Mesenchymal stem cell (in vitro differentiated cells and primary cell): ENCODE measurements at regions not wholly inside any gene's neighbourhood (a gene's known extent, or its start where the extent isn't known, plus 50 kb on each side); places are given as distances from the start of the nearest gene placed in this dataset.

ENCODE experiments used
- DNase-seq: peaks from one replicate; pipeline ENCODE4 v3.0.0-alpha.2; 2013
- H2AFZ ChIP-seq: one replicate; pipeline ENCODE4 v1.6.1; 2013; ENCODE audit warnings: low read depth, mild to moderate bottlenecking, control low read depth, inconsistent platforms, low read length, moderate library complexity
- H2AK5ac ChIP-seq: 2 replicates; pipeline ENCODE4 v1.6.1; 2013; ENCODE audit warnings: low read length, moderate library complexity, mild to moderate bottlenecking, inconsistent platforms; ENCODE audit not compliant: severe bottlenecking
- H2BK120ac ChIP-seq: one replicate; pipeline ENCODE4 v1.6.1; 2013; ENCODE audit warnings: low read depth, mild to moderate bottlenecking, inconsistent platforms, low read length, moderate library complexity
- H2BK12ac ChIP-seq, 2 experiments: one replicate each; pipeline ENCODE4 v1.6.1; 2013; ENCODE audit warnings: inconsistent platforms in 2 of 2, low read length in 2 of 2, mild to moderate bottlenecking in 2 of 2, moderate library complexity in 2 of 2, control low read depth in 1 of 2
- H2BK15ac ChIP-seq: one replicate; pipeline ENCODE4 v1.6.1; 2013; ENCODE audit warnings: mild to moderate bottlenecking, low read depth, inconsistent platforms; ENCODE audit not compliant: poor library complexity, severe bottlenecking
- H2BK5ac ChIP-seq: 2 replicates; pipeline ENCODE4 v1.6.1; 2013; ENCODE audit warnings: low read depth, mild to moderate bottlenecking, low read length, control low read depth, inconsistent platforms; ENCODE audit not compliant: poor library complexity, severe bottlenecking
- H3K14ac ChIP-seq, 2 experiments: one replicate each; pipeline ENCODE4 v1.6.1; 2013; ENCODE audit warnings: inconsistent platforms in 2 of 2, low read length in 2 of 2, control low read depth in 1 of 2, mild to moderate bottlenecking in 1 of 2, moderate library complexity in 1 of 2
- H3K18ac ChIP-seq, 2 experiments: one replicate each; pipeline ENCODE4 v1.6.1; 2013; ENCODE audit warnings: inconsistent platforms in 2 of 2, low read length in 2 of 2, control low read depth in 1 of 2, low read depth in 1 of 2, mild to moderate bottlenecking in 1 of 2
- H3K23ac ChIP-seq, 2 experiments: one replicate each; pipeline ENCODE4 v1.6.1; 2013; ENCODE audit warnings: inconsistent platforms in 2 of 2, low read length in 2 of 2, mild to moderate bottlenecking in 2 of 2, moderate library complexity in 2 of 2, control low read depth in 1 of 2
- H3K27ac ChIP-seq: 2 replicates; pipeline ENCODE4 v1.5.1; 2013; ENCODE audit warnings: mild to moderate bottlenecking, moderate library complexity, low read length, control low read depth, inconsistent platforms; ENCODE audit not compliant: poor library complexity, severe bottlenecking
- H3K27me3 ChIP-seq, 2 experiments: 2 replicates each; pipeline versions ENCODE4 v1.6.1 to v1.7.0; 2013; ENCODE audit warnings: low read length in 2 of 2, mild to moderate bottlenecking in 2 of 2, moderate library complexity in 2 of 2, control low read depth in 1 of 2, inconsistent platforms in 1 of 2; ENCODE audit not compliant: control insufficient read depth in 1 of 2, insufficient read depth in 1 of 2
- H3K36me3 ChIP-seq, 2 experiments: 2 replicates each; pipeline versions ENCODE4 v1.6.1 to v1.7.0; 2013; ENCODE audit warnings: low read length in 2 of 2, control low read depth in 1 of 2, inconsistent platforms in 1 of 2, low read depth in 1 of 2, mild to moderate bottlenecking in 1 of 2; ENCODE audit not compliant: insufficient read depth in 2 of 2, control insufficient read depth in 1 of 2
- H3K4ac ChIP-seq, 2 experiments: one replicate each; pipeline ENCODE4 v1.6.1; 2013; ENCODE audit warnings: inconsistent platforms in 2 of 2, low read length in 2 of 2, mild to moderate bottlenecking in 2 of 2, moderate library complexity in 2 of 2, control low read depth in 1 of 2, low read depth in 1 of 2
- H3K4me1 ChIP-seq: 2 replicates; pipeline ENCODE4 v1.6.1; 2013; ENCODE audit warnings: low read depth, low read length, control low read depth; ENCODE audit not compliant: control insufficient read depth, insufficient read depth
- H3K4me2 ChIP-seq: 2 replicates; pipeline ENCODE4 v1.6.1; 2013; ENCODE audit warnings: low read length, mild to moderate bottlenecking, inconsistent platforms; ENCODE audit not compliant: poor library complexity, severe bottlenecking
- H3K4me3 ChIP-seq, 2 experiments: 2 replicates each; pipeline versions ENCODE4 v1.5.1 to v1.7.0; 2013; ENCODE audit warnings: low read length in 2 of 2, mild to moderate bottlenecking in 2 of 2, control low read depth in 1 of 2, low read depth in 1 of 2; ENCODE audit not compliant: insufficient read depth in 1 of 2
- H3K79me1 ChIP-seq: replicated peaks from 2 replicates; pipeline ENCODE4 v1.6.1; 2013; ENCODE audit warnings: mild to moderate bottlenecking, control low read depth, low read length, inconsistent platforms; ENCODE audit not compliant: poor library complexity, severe bottlenecking
- H3K9ac ChIP-seq: 2 replicates; pipeline ENCODE4 v1.7.0; 2013; ENCODE audit warnings: mild to moderate bottlenecking, low read length, moderate library complexity
- H3K9me3 ChIP-seq: 2 replicates; pipeline ENCODE4 v1.7.0; 2013; ENCODE audit warnings: mild to moderate bottlenecking, low read length; ENCODE audit not compliant: control insufficient read depth
- H4K8ac ChIP-seq: one replicate; pipeline ENCODE4 v1.6.1; 2013; ENCODE audit warnings: inconsistent platforms, mild to moderate bottlenecking, low read length, moderate library complexity
- H4K91ac ChIP-seq: one replicate; pipeline ENCODE4 v1.6.1; 2013; ENCODE audit warnings: mild to moderate bottlenecking, low read length, inconsistent platforms
- WGBS: methylation state at CpG from one replicate; pipeline ENCODE4 v1.1.7; 2013; ENCODE audit warnings: mixed read lengths; 5-methylcytosine and 5-hydroxymethylcytosine counted together

GRCh38 chr22:44575381-44576268 is 77.6 kb upstream of the RTL6 start:
- H2AK5ac ChIP-seq: no peak overlapping the region

GRCh38 chr22:44574640-44575380 is 76.8 kb upstream of the RTL6 start:
- whole genome bisulfite sequencing: 92% methylated on average over 13 of the region's 17 CpGs

More at GRCh38 chr22:44575381-44576268, 77.6 kb upstream of the RTL6 start:
- no peak overlapping the region for H2BK12ac ChIP-seq
- no peak overlapping the region for H3K23ac ChIP-seq
- H3K14ac ChIP-seq: no peak overlapping the region
- H3K36me3 ChIP-seq: no peaks in the 10 kb centered on the region
- no peak overlapping the region for H3K4me3 ChIP-seq
- no peak overlapping the region for H2AFZ ChIP-seq
- peaks cover under 1% of the 10 kb centered on the region for H3K9me3 ChIP-seq
- no peak overlapping the region for H3K18ac ChIP-seq
- no peak overlapping the region for H3K4ac ChIP-seq
- H2BK5ac ChIP-seq: no peak overlapping the region
- H4K8ac ChIP-seq: no peak overlapping the region
- H4K91ac ChIP-seq: no peak overlapping the region
- no peak overlapping the region for H2BK15ac ChIP-seq
- no peak for DNase-seq
- no peaks in the 10 kb centered on the region for H3K79me1 ChIP-seq
- peaks cover 57 to 61% of the 10 kb centered on the region in 2 experiments for H3K27me3 ChIP-seq
- WGBS: 80% methylated on average over 7 of the region's 7 CpGs
- no peak overlapping the region for H2BK120ac ChIP-seq
- H3K4me2 ChIP-seq: no peak overlapping the region
- H3K4me1 ChIP-seq: no peaks in the 10 kb centered on the region
- H3K9ac ChIP-seq: no peak overlapping the region
- no peak overlapping the region for H3K27ac ChIP-seq

GRCh38 chr22:44574057-44574639 is 76.1 kb upstream of the RTL6 start:
- no peaks in the 10 kb centered on the region for H3K36me3 ChIP-seq
- no peak overlapping the region for H3K23ac ChIP-seq
- peak overlapping the region; percentile 17 for H3K9ac ChIP-seq
- H2AK5ac ChIP-seq: no peak overlapping the region
- H3K4me3 ChIP-seq: no peak overlapping the region
- no peaks in the 10 kb centered on the region for H3K79me1 ChIP-seq
- no peak overlapping the region for H3K4me2 ChIP-seq
- DNase-seq: no peak
- H3K4me1 ChIP-seq: no peaks in the 10 kb centered on the region
- no peak overlapping the region for H2BK12ac ChIP-seq
- H2BK120ac ChIP-seq: no peak overlapping the region
- H3K27me3 ChIP-seq: peaks cover 42 to 65% of the 10 kb centered on the region in 2 experiments
- H4K91ac ChIP-seq: no peak overlapping the region
- no peak overlapping the region for H4K8ac ChIP-seq
- H2AFZ ChIP-seq: no peak overlapping the region
- no peak overlapping the region for H3K4ac ChIP-seq
- H2BK15ac ChIP-seq: no peak overlapping the region
- H3K27ac ChIP-seq: no peak overlapping the region
- H3K9me3 ChIP-seq: peaks cover 10% of the 10 kb centered on the region
- no peak overlapping the region for H2BK5ac ChIP-seq
- WGBS: 73% methylated on average over 9 of the region's 10 CpGs
- no peak overlapping the region for H3K18ac ChIP-seq
- no peak overlapping the region for H3K14ac ChIP-seq

More at GRCh38 chr22:44574640-44575380, 76.8 kb upstream of the RTL6 start:
- no peak overlapping the region for H2BK5ac ChIP-seq
- H4K8ac ChIP-seq: no peak overlapping the region
- H3K36me3 ChIP-seq: no peaks in the 10 kb centered on the region
- H2AK5ac ChIP-seq: no peak overlapping the region
- H3K4me3 ChIP-seq: no peak overlapping the region
- H2AFZ ChIP-seq: no peak overlapping the region
- H3K27ac ChIP-seq: no peak overlapping the region
- H3K4me2 ChIP-seq: no peak overlapping the region
- no peaks in the 10 kb centered on the region for H3K4me1 ChIP-seq
- no peak overlapping the region for H2BK12ac ChIP-seq
- no peak overlapping the region for H4K91ac ChIP-seq
- no peak overlapping the region for H3K23ac ChIP-seq
- H3K18ac ChIP-seq: no peak overlapping the region
- H2BK15ac ChIP-seq: no peak overlapping the region
- H3K27me3 ChIP-seq: peaks cover 49 to 67% of the 10 kb centered on the region in 2 experiments
- H3K4ac ChIP-seq: no peak overlapping the region
- H3K9me3 ChIP-seq: peaks cover 9% of the 10 kb centered on the region
- no peaks in the 10 kb centered on the region for H3K79me1 ChIP-seq
- DNase-seq: no peak
- H3K9ac ChIP-seq: peak overlapping the region; percentile 17
- H3K14ac ChIP-seq: no peak overlapping the region
- no peak overlapping the region for H2BK120ac ChIP-seq

- no peaks in the 10 kb centered on the region for H3K36me3 ChIP-seq
- no peak overlapping the region for H2AK5ac ChIP-seq
- no peak overlapping the region for H4K8ac ChIP-seq
- WGBS: 82% methylated on average over 4 of the region's 4 CpGs
- H3K14ac ChIP-seq: no peak overlapping the region
- no peak overlapping the region for H3K4me3 ChIP-seq
- H3K4me1 ChIP-seq: no peaks in the 10 kb centered on the region
- no peak overlapping the region for H3K9ac ChIP-seq
- H3K79me1 ChIP-seq: no peaks in the 10 kb centered on the region
- H2BK120ac ChIP-seq: no peak overlapping the region
- no peak overlapping the region for H2BK15ac ChIP-seq
- no peak overlapping the region for H4K91ac ChIP-seq
- no peak overlapping the region for H3K27ac ChIP-seq
- no peak overlapping the region for H3K23ac ChIP-seq
- no peak overlapping the region for H3K18ac ChIP-seq
- H3K4me2 ChIP-seq: no peak overlapping the region
- H3K4ac ChIP-seq: no peak overlapping the region
- no peak overlapping the region for H2BK5ac ChIP-seq
- H2BK12ac ChIP-seq: no peak overlapping the region
- H2AFZ ChIP-seq: no peak overlapping the region
- peaks cover 10% of the 10 kb centered on the region for H3K9me3 ChIP-seq
- no peak for DNase-seq
- peaks cover 35 to 60% of the 10 kb centered on the region in 2 experiments for H3K27me3 ChIP-seq
Measured at GRCh38 chr22:44573451-44573850, 75.4 kb upstream of the RTL6 start.
